SK-N-SH (cell line): ENCODE measurements at regions not wholly inside any gene's neighbourhood (a gene's known extent, or its start where the extent isn't known, plus 50 kb on each side); places are given as distances from the start of the nearest gene placed in this dataset.

Experiments used
- CTCF ChIA-PET: fragments of 300-600, 350-600 bp; formaldehyde crosslinking; extraction: SDS; loops from one replicate; lab custom pipeline; 2021; lab: Yijun Ruan, JAX
- POLR2A ChIA-PET: fragments of 350-600 bp; sonication (Branson Sonifier 250); formaldehyde crosslinking; extraction: SDS; loops from one replicate; lab custom pipeline; 2020; ENCODE audit warnings: antibody characterized with exemption, inconsistent platforms; lab: Yijun Ruan, JAX
- DNase-seq: peaks from one replicate; pipeline ENCODE4 v3.0.0; 2012
- H2AFZ ChIP-seq: fragments of 200-600 bp; sonication (generic); 2 replicates; pipeline ENCODE4 v1.8.1; 2016; ENCODE audit warnings: antibody characterized with exemption, mild to moderate bottlenecking, low read depth
- H3F3A ChIP-seq: fragments of 200-600 bp; sonication (generic); replicated peaks from 2 replicates; pipeline ENCODE3; 2016; ENCODE audit warnings: antibody characterized with exemption, mild to moderate bottlenecking; ENCODE audit not compliant: insufficient read depth
- H3K27ac ChIP-seq, 2 experiments: fragments of 200-500 bp in 1 of 2; fragments of 200-600 bp in 1 of 2; sonication (Bioruptor generic) in 1 of 2; sonication (generic), shearing (Covaris generic) in 1 of 2; 2 replicates each; pipeline versions ENCODE4 v1.5.1 to v1.6.1; 2014 to 2016; ENCODE audit warnings: low read depth in 2 of 2, inconsistent platforms in 1 of 2, low read length in 1 of 2, mild to moderate bottlenecking in 1 of 2, mixed read lengths in 1 of 2
- H3K27me3 ChIP-seq: fragments of 200-600 bp; sonication (generic), shearing (Covaris generic); 2 replicates; pipeline ENCODE4 v1.6.1; 2016; ENCODE audit warnings: mixed run types; ENCODE audit not compliant: insufficient read depth
- H3K36me3 ChIP-seq, 2 experiments: fragments of 200-500 bp in 1 of 2; fragments of 200-600 bp in 1 of 2; sonication (Bioruptor generic) in 1 of 2; sonication (generic) in 1 of 2; replicated peaks in 1 of 2; 2 replicates each; pipeline versions ENCODE3 to v1.5.1; 2014 to 2016; ENCODE audit warnings: low read length in 1 of 2, mild to moderate bottlenecking in 1 of 2; ENCODE audit not compliant: insufficient read depth in 2 of 2, control insufficient read depth in 1 of 2
- H3K4me1 ChIP-seq, 2 experiments: fragments of 200-500 bp in 1 of 2; fragments of 200-600 bp in 1 of 2; sonication (Bioruptor generic) in 1 of 2; sonication (generic), shearing (Covaris generic) in 1 of 2; 2 replicates each; pipeline versions ENCODE4 v1.5.1 to v1.6.1; 2014 to 2016; ENCODE audit warnings: low read depth in 1 of 2, low read length in 1 of 2, mixed run types in 1 of 2; ENCODE audit not compliant: insufficient read depth in 2 of 2, control insufficient read depth in 1 of 2
- H3K4me2 ChIP-seq: fragments of 200-600 bp; sonication (generic), shearing (Covaris generic); 2 replicates; pipeline ENCODE4 v1.6.1; 2017; ENCODE audit warnings: mixed run types
- H3K4me3 ChIP-seq, 2 experiments: fragments of 200-500 bp in 1 of 2; fragments of 200-600 bp in 1 of 2; sonication (Bioruptor generic) in 1 of 2; sonication (generic), shearing (Covaris generic) in 1 of 2; 2 replicates each; pipeline versions ENCODE4 v1.5.1 to v1.8.1; 2014 to 2016; ENCODE audit warnings: low read depth in 2 of 2, inconsistent platforms in 1 of 2, low read length in 1 of 2, mild to moderate bottlenecking in 1 of 2, mixed read lengths in 1 of 2, moderate library complexity in 1 of 2
- H3K79me2 ChIP-seq: fragments of 200-600 bp; sonication (generic); 2 replicates; pipeline ENCODE4 v1.8.1; 2017; ENCODE audit warnings: mild to moderate bottlenecking; ENCODE audit not compliant: insufficient read depth
- H3K9ac ChIP-seq: fragments of 200-600 bp; sonication (generic); 2 replicates; pipeline ENCODE4 v1.6.1; 2017; ENCODE audit warnings: mixed run types
- H3K9me2 ChIP-seq: fragments of 200-600 bp; sonication (generic); 2 replicates; pipeline ENCODE4 v1.6.1; 2017; ENCODE audit warnings: mixed run types
- H3K9me3 ChIP-seq: fragments of 200-600 bp; sonication (generic); 2 replicates; pipeline ENCODE4 v1.6.1; 2017; ENCODE audit warnings: mixed run types, mild to moderate bottlenecking, moderate library complexity
- H4K20me1 ChIP-seq: fragments of 200-600 bp; sonication (generic); 2 replicates; pipeline ENCODE4 v1.6.1; 2017; ENCODE audit warnings: mild to moderate bottlenecking, mixed run types; ENCODE audit not compliant: insufficient read depth
- CHD2 ChIP-seq: fragments of 150-350 bp; IDR thresholded peaks from 2 replicates; pipeline ENCODE4 v1.6.1; 2018; ENCODE audit warnings: low read length; ENCODE audit not compliant: partially characterized antibody
- ELF1 ChIP-seq: IDR thresholded peaks from 2 replicates; pipeline ENCODE4 v1.4.0; 2012
- EZH2phosphoT487 ChIP-seq: fragments of 200-600 bp; sonication (generic); IDR thresholded peaks from 2 replicates; pipeline ENCODE4 v1.6.1; 2017; ENCODE audit warnings: low read depth, mixed run types, mild to moderate bottlenecking, antibody characterized with exemption, moderate library complexity, borderline replicate concordance
- FOXM1 ChIP-seq: IDR thresholded peaks from 2 replicates; pipeline ENCODE4 v1.4.0; 2012; ENCODE audit warnings: low read depth, mild to moderate bottlenecking
- GATA2 ChIP-seq: sonication (generic); formaldehyde crosslinking; IDR thresholded peaks from 2 replicates; pipeline ENCODE4 v1.5.0; 2020; ENCODE audit warnings: mild to moderate bottlenecking, missing genetic modification reagents
- MEF2A ChIP-seq: IDR thresholded peaks from 2 replicates; pipeline ENCODE4 v1.4.0; 2012; ENCODE audit warnings: low read depth, borderline replicate concordance
- WGBS: methylation state at CpG from one replicate; pipeline ENCODE4 v1.1.6; 2017; ENCODE audit warnings: low lambda C conversion rate; 5-methylcytosine and 5-hydroxymethylcytosine counted together
- TF ChIP-seq, protein P1 (sequence below): fragments of 150-350 bp; IDR thresholded peaks from 2 replicates; pipeline ENCODE4 v1.6.1; 2016; ENCODE audit warnings: mild to moderate bottlenecking, low read depth, low read length
- TF ChIP-seq, protein P2 (sequence below): fragments of 150-350 bp; IDR thresholded peaks from 2 replicates; pipeline ENCODE4 v1.6.1; 2017; ENCODE audit warnings: antibody characterized with exemption, low read length, low read depth, borderline replicate concordance
- TF ChIP-seq, protein P3 (sequence below): fragments of 200-600 bp; sonication (generic); IDR thresholded peaks from 2 replicates; pipeline ENCODE4 v1.6.1; 2017; ENCODE audit warnings: antibody characterized with exemption, mild to moderate bottlenecking, moderate library complexity
- TF ChIP-seq, protein P4 (sequence below): IDR thresholded peaks from 2 replicates; pipeline ENCODE4 v1.4.0; 2012; ENCODE audit warnings: low read depth, borderline replicate concordance

DNA sequence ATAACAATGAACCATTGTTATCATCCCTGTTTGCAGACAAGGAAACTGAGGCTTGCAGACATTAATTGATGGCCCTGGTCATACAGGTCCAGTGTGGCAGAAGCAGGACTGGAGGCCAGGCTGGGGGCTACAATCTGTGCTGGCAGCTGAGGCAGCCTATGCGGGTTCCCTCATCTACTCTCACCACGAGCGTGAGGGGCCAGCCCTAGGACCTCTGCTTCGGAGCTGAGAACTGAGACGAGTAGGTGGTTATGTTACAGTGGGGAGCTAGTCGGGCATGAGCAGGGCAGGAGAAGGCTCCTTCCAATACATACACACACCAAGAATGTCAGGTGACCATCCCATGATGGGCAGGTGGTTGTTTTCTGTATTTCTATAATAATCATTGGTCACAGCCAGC, 82.2 kb upstream of the ASB18 start (continued):
- TF ChIP-seq, protein P1, sequence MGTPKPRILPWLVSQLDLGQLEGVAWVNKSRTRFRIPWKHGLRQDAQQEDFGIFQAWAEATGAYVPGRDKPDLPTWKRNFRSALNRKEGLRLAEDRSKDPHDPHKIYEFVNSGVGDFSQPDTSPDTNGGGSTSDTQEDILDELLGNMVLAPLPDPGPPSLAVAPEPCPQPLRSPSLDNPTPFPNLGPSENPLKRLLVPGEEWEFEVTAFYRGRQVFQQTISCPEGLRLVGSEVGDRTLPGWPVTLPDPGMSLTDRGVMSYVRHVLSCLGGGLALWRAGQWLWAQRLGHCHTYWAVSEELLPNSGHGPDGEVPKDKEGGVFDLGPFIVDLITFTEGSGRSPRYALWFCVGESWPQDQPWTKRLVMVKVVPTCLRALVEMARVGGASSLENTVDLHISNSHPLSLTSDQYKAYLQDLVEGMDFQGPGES = no peak
- no peak for TF ChIP-seq GATA2
- TF ChIP-seq, protein P2, sequence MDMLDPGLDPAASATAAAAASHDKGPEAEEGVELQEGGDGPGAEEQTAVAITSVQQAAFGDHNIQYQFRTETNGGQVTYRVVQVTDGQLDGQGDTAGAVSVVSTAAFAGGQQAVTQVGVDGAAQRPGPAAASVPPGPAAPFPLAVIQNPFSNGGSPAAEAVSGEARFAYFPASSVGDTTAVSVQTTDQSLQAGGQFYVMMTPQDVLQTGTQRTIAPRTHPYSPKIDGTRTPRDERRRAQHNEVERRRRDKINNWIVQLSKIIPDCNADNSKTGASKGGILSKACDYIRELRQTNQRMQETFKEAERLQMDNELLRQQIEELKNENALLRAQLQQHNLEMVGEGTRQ = no peak
- TF ChIP-seq, protein P3, sequence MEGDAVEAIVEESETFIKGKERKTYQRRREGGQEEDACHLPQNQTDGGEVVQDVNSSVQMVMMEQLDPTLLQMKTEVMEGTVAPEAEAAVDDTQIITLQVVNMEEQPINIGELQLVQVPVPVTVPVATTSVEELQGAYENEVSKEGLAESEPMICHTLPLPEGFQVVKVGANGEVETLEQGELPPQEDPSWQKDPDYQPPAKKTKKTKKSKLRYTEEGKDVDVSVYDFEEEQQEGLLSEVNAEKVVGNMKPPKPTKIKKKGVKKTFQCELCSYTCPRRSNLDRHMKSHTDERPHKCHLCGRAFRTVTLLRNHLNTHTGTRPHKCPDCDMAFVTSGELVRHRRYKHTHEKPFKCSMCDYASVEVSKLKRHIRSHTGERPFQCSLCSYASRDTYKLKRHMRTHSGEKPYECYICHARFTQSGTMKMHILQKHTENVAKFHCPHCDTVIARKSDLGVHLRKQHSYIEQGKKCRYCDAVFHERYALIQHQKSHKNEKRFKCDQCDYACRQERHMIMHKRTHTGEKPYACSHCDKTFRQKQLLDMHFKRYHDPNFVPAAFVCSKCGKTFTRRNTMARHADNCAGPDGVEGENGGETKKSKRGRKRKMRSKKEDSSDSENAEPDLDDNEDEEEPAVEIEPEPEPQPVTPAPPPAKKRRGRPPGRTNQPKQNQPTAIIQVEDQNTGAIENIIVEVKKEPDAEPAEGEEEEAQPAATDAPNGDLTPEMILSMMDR = no peak
- no peak for TF ChIP-seq CHD2
- no peak for TF ChIP-seq ELF1
- no peak for TF ChIP-seq MEF2A
- no peak for TF ChIP-seq EZH2phosphoT487

DNA sequence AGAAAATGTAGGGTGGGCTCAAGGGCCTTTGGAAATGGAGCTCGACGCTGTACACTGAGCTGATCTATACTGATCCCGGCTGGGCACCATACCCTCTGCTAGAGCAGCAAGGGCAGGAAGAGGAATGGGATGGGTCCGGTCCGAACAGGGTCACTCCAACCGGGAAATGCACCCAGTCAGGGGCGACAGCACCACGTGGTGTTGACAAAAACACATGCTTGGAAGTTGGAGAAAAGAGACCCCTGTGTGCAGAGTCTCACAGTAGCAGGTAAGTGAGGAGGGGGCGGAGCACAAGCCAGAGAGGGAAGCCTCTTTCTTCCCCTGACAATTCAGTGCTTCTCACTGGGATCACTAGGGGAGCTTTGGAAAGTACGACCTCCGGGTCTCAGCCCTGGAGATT, 84.1 kb upstream of the ASB18 start:
- DNase-seq = no peak
- Histone ChIP-seq H2AFZ (no peak overlapping the region), H3K4me2 (no peak overlapping the region), H3K9me2 (no peaks in the 10 kb centered on the region), H3F3A (no peaks in the 10 kb centered on the region), H3K9me3 (no peaks in the 10 kb centered on the region), H3K36me3 (no peaks in the 10 kb centered on the region), H3K9ac (no peak overlapping the region), H4K20me1 (no peaks in the 10 kb centered on the region), H3K4me1 (no peaks in the 10 kb centered on the region), H3K27me3 (no peaks in the 10 kb centered on the region), H3K79me2 (no peaks in the 10 kb centered on the region), H3K27ac (no peak overlapping the region), H3K4me3 (no peak overlapping the region)
- CTCF ChIA-PET = interaction anchor here (0.8 to 3.7 kb wide), 4 partner anchors 337 to 723 kb away, joined by 3 to 31 read pairs (median 3); no protein-coding TSS in a partner anchor
- WGBS = 45% methylated on average over 11 of the region's 11 CpGs
- TF ChIP-seq, protein P4, sequence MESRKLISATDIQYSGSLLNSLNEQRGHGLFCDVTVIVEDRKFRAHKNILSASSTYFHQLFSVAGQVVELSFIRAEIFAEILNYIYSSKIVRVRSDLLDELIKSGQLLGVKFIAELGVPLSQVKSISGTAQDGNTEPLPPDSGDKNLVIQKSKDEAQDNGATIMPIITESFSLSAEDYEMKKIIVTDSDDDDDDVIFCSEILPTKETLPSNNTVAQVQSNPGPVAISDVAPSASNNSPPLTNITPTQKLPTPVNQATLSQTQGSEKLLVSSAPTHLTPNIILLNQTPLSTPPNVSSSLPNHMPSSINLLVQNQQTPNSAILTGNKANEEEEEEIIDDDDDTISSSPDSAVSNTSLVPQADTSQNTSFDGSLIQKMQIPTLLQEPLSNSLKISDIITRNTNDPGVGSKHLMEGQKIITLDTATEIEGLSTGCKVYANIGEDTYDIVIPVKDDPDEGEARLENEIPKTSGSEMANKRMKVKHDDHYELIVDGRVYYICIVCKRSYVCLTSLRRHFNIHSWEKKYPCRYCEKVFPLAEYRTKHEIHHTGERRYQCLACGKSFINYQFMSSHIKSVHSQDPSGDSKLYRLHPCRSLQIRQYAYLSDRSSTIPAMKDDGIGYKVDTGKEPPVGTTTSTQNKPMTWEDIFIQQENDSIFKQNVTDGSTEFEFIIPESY = no peak
- no peak for TF ChIP-seq FOXM1
- POLR2A ChIA-PET = no interaction called here
